ENCODE measurements at regions not wholly inside any gene's neighbourhood (a gene's known extent, or its start where the extent isn't known, plus 50 kb on each side); places are given as distances from the start of the nearest gene placed in this dataset.

DNA sequence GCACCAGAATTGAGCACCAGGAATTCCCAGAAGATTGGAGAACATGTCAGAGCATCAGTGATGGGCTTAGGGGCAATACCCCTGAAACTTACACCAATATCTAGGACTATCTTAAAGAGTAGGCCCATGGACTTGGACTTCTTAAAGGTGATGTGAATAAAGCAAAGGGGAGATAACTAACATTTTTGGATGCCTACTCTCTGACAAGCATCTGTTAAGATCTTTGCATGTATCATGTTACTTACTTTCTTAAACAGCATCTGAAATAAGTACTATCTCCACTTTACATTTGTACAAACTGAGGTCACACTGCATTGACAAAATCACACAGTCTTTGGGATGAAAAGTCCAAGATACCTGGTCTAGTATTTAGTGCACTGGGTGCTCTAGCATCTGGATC lies 258.6 kb upstream of the ARSJ start:
- TF ChIP-seq, protein P1, sequence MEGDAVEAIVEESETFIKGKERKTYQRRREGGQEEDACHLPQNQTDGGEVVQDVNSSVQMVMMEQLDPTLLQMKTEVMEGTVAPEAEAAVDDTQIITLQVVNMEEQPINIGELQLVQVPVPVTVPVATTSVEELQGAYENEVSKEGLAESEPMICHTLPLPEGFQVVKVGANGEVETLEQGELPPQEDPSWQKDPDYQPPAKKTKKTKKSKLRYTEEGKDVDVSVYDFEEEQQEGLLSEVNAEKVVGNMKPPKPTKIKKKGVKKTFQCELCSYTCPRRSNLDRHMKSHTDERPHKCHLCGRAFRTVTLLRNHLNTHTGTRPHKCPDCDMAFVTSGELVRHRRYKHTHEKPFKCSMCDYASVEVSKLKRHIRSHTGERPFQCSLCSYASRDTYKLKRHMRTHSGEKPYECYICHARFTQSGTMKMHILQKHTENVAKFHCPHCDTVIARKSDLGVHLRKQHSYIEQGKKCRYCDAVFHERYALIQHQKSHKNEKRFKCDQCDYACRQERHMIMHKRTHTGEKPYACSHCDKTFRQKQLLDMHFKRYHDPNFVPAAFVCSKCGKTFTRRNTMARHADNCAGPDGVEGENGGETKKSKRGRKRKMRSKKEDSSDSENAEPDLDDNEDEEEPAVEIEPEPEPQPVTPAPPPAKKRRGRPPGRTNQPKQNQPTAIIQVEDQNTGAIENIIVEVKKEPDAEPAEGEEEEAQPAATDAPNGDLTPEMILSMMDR (IDR thresholded peaks at IDR 0.05; ENCODE audit: control extremely low read depth, extremely low read depth, low read depth, missing control alignments): no peak
- CTCF ChIA-PET: no interaction called here
- POLR2A ChIA-PET: no interaction called here
- DNase-seq (ENCODE audit: extremely low spot score): no peak

DNA sequence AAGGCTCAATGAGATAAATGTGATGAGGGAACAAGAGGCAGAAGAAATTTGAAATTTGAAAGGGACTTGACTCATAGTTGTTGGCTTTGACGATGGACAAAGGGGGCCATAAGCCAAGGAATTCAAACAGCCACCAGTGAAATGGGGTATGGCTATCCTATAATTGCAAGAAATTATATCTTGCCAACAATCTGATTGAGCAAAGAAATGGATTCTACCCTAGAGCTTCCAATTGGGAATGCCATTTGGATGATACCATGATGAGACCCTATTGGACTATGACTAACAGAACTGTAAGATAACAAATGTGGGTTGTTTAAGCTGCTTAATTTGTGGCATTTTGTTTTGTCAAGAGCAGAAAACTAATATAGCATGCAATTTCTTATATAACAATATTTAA lies 270.1 kb upstream of the ARSJ start:
- POLR2A ChIA-PET: no interaction called here
- TF ChIP-seq, protein P1 (IDR thresholded peaks at IDR 0.05; ENCODE audit: control extremely low read depth, extremely low read depth, low read depth, missing control alignments): no peak
- no peak for DNase-seq (ENCODE audit: extremely low spot score)
- CTCF ChIA-PET: no interaction called here

DNA sequence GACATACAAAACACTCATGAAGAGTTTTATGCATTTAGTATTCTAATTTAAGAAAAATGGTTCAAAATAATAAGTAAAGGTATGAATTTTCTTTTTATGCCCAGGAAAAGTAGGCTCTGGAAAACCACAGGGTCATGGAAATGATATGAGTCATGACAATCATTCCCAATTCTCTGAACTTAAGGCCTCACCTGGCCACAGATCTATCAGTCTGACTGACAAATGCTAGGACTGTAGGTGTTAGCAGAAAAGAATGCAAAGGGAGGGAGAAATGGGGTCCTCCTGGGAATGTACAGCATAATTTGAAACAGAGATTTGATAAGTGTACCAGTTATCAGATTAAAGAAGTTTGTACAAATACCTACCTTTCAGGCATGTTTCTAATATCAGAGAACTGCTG lies 270.5 kb upstream of the ARSJ start:
- CTCF ChIA-PET: no interaction called here

DNA sequence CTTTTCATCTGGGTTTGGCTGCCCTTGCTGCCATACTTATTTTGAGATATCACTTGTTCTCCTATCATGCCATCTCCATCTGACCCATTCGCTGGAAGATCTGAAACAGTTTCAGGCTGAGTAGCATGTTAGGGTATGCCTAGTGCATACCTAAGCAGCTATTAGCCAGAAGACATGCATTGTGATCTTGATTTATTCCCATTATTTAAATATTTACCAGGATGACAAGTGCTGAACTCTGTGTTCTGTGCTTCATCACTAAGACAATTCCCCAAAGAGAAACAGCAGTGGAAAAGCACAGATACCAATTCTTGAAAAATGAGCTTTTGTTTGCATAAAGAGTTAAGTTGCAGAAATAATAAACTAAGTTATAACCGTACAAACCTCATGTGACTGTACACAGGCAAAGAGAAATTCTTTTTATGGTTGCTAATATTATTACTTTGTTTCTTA lies 271.0 kb upstream of the ARSJ start:
- no peak for DNase-seq (ENCODE audit: extremely low spot score)
- TF ChIP-seq, protein P1 (IDR thresholded peaks at IDR 0.05; ENCODE audit: control extremely low read depth, extremely low read depth, low read depth, missing control alignments): no peak
- ChIA-PET CTCF (interaction anchor here (3.4 kb wide), 1 partner anchor 14 kb away, joined by 15 read pairs; no protein-coding TSS in a partner anchor), POLR2A (no interaction called here)

More for the DNA sequence above, 270.5 kb upstream of the ARSJ start:
- DNase-seq (ENCODE audit: extremely low spot score): no peak
- POLR2A ChIA-PET: no interaction called here
- TF ChIP-seq, protein P1 (IDR thresholded peaks at IDR 0.05; ENCODE audit: control extremely low read depth, extremely low read depth, low read depth, missing control alignments): no peak

- TF ChIP-seq, protein P1 (IDR thresholded peaks at IDR 0.05; ENCODE audit: control extremely low read depth, extremely low read depth, low read depth, missing control alignments): no peak
- no peak for DNase-seq (ENCODE audit: extremely low spot score)
- ChIA-PET CTCF (interaction anchor here (3.4 kb wide), 1 partner anchor 13 kb away, joined by 15 read pairs; no protein-coding TSS in a partner anchor), POLR2A (no interaction called here)
Measured at GRCh38 chr4:114251020-114251419, 271.6 kb upstream of the ARSJ start.

DNA sequence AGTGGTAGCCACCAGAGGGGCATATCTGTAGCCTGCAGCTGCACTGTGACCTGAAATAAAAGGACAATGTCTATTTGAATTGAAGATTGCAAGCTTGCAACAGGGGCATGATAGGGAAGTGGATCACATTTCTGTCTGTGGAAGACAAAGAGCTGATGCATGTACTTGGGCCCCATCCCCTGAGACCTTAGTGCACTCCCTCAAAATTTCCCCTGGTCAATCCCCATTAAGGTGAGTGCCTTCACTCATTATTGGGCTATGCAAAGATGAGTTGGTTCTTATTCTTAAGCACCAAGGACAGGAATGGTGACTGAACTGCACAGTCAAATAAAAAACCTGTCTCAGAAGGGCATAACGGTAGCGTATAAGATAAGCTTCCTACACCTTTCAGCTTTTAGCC lies 273.1 kb upstream of the ARSJ start:
- POLR2A ChIA-PET: no interaction called here

More for the DNA sequence above, 273.1 kb upstream of the ARSJ start:
- TF ChIP-seq, protein P1 (IDR thresholded peaks at IDR 0.05; ENCODE audit: control extremely low read depth, extremely low read depth, low read depth, missing control alignments): no peak
- no peak for DNase-seq (ENCODE audit: extremely low spot score)
- CTCF ChIA-PET: interaction anchor here (1.4 to 3.4 kb wide), 2 partner anchors 12 to 16 kb away, joined by 6 to 15 read pairs; no protein-coding TSS in a partner anchor
